Retinal pigment epithelial cell (primary cell): ENCODE measurements at regions not wholly inside any gene's neighbourhood (a gene's known extent, or its start where the extent isn't known, plus 50 kb on each side); places are given as distances from the start of the nearest gene placed in this dataset.
A peak's percentile ranks its signal among the peaks of the same experiment; 100 is the strongest.

Experiments
- DNase-seq: peaks from one replicate; pipeline ENCODE4 v3.0.0-alpha.2; 2010; ENCODE audit warnings: low read depth
- H3K4me3 ChIP-seq: 2 replicates; pipeline ENCODE4 v1.5.1; 2011; ENCODE audit warnings: mild to moderate bottlenecking, low read length, control low read depth, moderate library complexity
- TF ChIP-seq, protein P1 (sequence below): conservative IDR thresholded peaks from 2 replicates; pipeline ENCODE4 v1.5.1; 2011; ENCODE audit warnings: low read depth, low read length, control low read depth, inconsistent platforms

DNA sequence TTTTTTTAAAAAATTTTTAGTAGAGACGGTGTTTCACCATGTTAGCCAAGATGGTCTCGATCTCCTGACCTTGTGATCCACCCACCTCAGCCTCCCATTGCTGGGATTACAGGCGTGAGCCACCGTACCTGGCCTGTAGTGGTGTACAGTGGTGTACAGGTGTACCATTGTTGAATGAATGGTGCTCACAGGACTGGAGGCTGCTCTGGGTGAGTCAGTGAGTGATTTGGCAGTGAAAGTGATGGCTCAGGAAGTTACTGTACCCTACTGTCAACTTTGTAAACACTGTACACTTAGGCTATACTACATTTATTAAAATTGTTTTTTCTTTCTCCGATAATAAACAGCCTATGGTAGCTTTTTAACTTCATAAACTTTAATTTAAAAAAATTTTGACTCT, 122.8 kb upstream of the EEF1E1 start:
- no peak for DNase-seq
- no peak overlapping the region for H3K4me3 ChIP-seq
- TF ChIP-seq, protein P1, sequence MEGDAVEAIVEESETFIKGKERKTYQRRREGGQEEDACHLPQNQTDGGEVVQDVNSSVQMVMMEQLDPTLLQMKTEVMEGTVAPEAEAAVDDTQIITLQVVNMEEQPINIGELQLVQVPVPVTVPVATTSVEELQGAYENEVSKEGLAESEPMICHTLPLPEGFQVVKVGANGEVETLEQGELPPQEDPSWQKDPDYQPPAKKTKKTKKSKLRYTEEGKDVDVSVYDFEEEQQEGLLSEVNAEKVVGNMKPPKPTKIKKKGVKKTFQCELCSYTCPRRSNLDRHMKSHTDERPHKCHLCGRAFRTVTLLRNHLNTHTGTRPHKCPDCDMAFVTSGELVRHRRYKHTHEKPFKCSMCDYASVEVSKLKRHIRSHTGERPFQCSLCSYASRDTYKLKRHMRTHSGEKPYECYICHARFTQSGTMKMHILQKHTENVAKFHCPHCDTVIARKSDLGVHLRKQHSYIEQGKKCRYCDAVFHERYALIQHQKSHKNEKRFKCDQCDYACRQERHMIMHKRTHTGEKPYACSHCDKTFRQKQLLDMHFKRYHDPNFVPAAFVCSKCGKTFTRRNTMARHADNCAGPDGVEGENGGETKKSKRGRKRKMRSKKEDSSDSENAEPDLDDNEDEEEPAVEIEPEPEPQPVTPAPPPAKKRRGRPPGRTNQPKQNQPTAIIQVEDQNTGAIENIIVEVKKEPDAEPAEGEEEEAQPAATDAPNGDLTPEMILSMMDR = no peak

DNA sequence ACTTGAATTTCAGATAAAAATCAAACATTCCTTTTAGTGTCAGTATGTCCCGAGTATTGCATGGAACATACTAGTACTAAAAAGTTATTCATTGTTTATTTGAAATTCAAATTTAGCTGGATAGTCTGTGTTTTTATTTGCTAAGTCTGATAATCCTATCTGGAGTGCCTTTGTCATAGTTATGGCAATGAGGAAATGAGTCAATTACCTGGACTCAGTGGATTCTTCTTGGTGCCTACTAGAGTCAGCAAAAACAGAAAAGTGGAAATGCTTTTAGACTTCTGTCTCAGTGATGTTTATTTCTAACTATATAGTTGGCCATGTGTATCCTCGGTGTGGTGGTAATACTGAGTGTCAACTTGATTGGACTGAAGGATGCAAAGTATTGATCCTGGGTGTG, 121.3 kb upstream of the EEF1E1 start:
- TF ChIP-seq, protein P1 = no peak
- DNase-seq = no peak
- no peak overlapping the region for H3K4me3 ChIP-seq

DNA sequence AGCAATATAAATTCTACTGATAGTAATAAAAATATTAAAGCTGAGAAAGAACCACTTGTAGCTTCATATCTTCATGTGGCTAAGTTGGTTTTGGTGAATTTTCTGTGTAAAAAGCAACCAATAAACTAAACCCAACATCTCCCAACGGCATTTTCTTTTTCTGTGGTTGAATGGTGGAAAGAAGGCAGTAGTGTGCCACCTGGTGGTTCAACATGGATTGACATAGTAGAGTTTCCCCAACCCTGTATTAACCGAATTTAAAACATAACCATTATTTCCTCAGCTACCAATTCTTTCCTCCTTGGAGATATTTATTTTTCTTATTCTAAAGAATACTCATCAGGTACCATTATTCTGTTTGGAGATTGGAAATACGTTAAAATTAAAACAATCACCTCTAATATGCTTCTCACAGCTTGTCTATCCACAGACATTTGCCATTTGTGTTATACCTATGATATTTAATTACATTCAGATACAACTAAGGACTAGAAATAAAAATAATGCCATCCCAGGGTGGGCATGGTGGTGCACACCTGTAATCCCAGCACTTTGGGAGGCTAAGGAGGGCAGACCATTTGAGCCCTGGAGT, 117.1 kb upstream of the EEF1E1 start:
- no peak overlapping the region for H3K4me3 ChIP-seq
- TF ChIP-seq, protein P1 = peak; percentile 77
- DNase-seq = peak; percentile 25

DNA sequence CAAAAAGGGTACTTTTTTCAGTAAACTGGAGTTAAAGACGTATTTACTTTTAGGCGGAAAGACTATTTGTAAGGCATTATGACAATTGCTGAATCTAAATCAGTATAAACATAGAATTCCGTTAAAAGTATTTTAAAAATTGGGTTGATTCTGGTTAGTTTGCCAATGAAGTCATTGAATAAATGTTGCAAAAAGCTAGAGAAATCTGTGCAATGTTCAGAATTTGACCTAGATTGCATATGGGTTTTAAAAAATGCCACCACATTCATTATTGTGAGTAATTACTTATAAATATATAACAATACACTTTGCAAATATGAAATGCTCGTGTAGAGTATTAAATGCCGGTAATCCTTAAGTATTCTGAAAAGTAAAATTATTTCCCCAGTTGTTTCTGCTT, 116.5 kb upstream of the EEF1E1 start:
- no peak for DNase-seq
- no peak overlapping the region for H3K4me3 ChIP-seq
- TF ChIP-seq, protein P1 = no peak

DNA sequence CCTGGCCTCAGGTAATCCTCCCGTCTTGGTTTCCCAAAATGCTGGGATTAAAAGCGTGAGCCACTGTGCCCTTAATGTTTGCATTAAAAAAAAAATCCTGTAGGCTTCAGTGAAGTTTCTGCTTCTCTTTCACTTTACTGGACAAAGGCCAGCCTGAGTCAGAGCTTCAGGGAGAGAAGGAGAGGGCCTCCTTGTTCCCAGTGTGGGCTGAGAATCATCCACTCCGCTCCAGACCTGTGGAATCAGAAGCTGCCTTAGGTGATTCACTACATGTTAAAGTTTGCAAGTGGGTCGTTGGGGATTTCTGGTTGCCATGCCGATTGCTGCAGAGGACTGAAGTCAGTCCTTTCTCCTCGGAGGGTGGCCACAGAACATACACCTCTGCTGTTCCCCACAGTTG, 113.3 kb upstream of the EEF1E1 start:
- H3K4me3 ChIP-seq = no peak overlapping the region
- DNase-seq = peak; percentile 15
- TF ChIP-seq, protein P1 = no peak

DNA sequence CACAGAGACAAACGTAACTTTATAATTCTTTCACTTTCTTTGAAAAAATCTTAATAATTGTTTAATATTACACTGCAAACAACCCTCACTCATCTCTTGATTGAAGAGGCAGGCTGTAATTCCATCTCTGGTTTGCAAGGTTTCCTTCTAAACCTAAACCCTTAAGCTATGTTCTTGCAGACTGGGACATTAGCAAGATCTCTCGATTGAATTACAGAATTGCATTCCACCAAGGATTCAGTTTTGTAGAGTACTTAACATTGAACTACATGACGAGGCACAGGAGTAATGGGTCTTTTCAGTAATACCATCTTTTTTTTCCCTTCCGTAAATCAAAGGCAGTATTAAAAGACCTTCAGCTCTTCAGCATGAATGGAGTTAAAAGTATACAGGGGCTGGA, 111.6 kb upstream of the EEF1E1 start:
- TF ChIP-seq, protein P1 = no peak
- no peak for DNase-seq
- no peak overlapping the region for H3K4me3 ChIP-seq

DNA sequence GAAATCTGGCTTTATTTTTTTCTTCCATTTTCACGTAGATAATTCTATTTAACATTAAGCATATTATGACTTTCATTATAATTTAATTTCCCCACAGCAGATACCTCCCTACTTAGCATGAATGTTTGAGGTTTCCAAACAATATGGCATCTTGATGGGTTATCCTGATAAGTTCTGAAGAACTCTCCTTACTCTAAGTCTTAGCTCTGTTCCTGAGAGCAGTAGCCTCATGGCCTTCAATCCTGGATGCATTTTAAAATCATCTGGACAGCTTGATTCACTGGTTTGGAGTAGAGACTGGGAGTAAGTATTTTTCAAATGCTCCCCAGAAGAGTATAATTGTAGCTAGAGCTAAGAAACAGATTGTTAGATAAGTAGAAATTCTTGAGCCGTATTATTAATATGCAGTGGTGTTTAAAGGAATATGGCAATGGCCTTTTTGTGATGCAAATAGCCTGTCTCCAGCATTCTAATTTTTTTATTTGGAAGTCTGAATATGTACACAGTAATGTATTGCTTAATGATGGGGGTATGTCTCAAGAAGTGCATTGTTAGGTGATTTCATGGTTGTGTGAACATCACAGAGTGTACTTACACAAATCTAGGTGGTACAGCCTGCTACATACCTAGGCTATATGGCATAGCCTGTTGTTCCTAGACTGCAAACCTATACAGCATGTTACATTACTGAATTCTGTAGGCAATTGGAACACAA, 110.5 kb upstream of the EEF1E1 start:
- H3K4me3 ChIP-seq = no peak overlapping the region
- DNase-seq = no peak
- TF ChIP-seq, protein P1 = no peak
